OCI-LY1 (cell line): ENCODE measurements at regions not wholly inside any gene's neighbourhood (a gene's known extent, or its start where the extent isn't known, plus 50 kb on each side); places are given as distances from the start of the nearest gene placed in this dataset.
"Not testable (repeated sequence)": the region's sequence is repeated elsewhere in the genome, so short reads cannot be mapped to it uniquely, and the experiment has no call there.

ENCODE experiments used
- CTCF ChIP-seq: fragments of 200-600 bp; sonication (generic), shearing (Covaris generic); IDR thresholded peaks from 2 replicates; pipeline ENCODE4 v1.5.1; 2017; ENCODE audit warnings: mild to moderate bottlenecking, antibody characterized with exemption, low read length, moderate library complexity, mixed read lengths
- EZH2 ChIP-seq: fragments of 200-600 bp; sonication (generic), shearing (Covaris generic); IDR thresholded peaks from 2 replicates; pipeline ENCODE4 v1.8.0; 2017; ENCODE audit warnings: borderline replicate concordance, mixed run types, mild to moderate bottlenecking, antibody characterized with exemption, low read length, moderate library complexity, mixed read lengths

- not testable (repeated sequence) for TF ChIP-seq CTCF, EZH2
Observed at GRCh38 chr9:64450654-64451053, 834.4 kb downstream of the FOXD4L5 start.
